HG02763 (cell line): ENCODE measurements at regions not wholly inside any gene's neighbourhood (a gene's known extent, or its start where the extent isn't known, plus 50 kb on each side); places are given as distances from the start of the nearest gene placed in this dataset.

Source experiments
- ATAC-seq: cut with Tn5 transposase; IDR thresholded peaks from one replicate; pipeline ENCODE4 v1.9.1; 2021; ENCODE audit warnings: mild to moderate bottlenecking, moderate library complexity; ENCODE audit not compliant: unreplicated experiment

- no peak for ATAC-seq
Observed at GRCh38 chr10:28853195-28853594, 175.9 kb downstream of the BAMBI start.

DNA sequence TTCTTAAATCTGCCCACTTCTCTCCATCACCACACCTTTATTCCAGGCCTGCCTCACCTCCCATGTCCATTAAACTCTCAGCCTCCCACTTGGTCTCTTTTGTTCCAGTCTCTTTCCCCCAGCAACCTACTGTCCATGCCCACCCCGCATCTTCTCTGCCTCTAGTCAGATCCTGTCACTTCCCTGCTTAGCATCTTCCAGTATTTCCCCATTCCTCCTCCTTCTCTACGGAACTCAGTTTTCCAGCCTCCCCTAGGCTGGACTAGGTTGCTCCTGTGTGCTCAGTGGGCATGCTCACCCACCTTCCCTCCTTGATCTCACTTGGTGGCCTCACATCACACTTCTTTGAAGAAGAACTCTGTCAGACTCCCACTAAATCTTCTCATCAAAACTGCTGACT, 179.8 kb downstream of the BAMBI start:
- ATAC-seq: no peak

DNA sequence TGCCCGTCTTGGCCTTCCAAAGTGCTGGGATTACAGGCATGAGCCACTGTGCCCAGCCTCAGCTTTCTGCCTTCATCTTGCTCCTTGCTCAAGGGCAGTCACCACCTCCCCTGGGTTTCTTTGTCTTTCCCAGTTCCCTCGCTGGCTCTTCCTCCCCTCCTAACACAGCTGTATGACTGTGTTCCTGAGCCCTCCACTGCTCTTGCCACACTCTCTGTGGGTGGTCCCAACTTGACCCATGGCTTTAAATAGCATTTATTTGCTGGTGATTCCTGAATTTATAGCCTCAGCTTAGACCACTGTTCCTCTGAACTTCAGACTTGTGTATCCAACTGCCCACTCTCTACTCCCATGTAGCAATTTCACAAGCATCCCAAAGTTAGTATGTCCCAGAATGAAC, 181.3 kb downstream of the BAMBI start:
- no peak for ATAC-seq

DNA sequence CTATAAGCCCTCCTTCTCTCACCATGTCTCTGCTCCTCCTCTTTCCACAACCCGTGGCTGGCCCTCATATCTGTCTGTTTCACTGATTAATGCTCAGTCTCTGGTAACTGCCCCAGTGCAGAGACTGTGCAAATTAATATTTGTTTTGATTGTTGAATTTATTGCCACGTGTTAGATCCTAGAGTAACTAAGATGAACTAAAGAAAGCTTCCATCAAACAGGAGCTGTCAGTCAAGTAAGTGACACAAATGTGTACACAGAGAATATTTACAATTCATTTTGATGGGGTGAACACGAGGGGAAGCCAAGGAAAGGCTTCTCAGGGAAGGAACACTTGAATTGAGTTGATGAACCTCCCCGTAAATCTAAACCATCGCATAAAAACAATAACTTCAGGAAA, 182.5 kb downstream of the BAMBI start:
- no peak for ATAC-seq

GRCh38 chr10:28862219-28862618, 184.9 kb downstream of the BAMBI start:
- ATAC-seq: no peak

DNA sequence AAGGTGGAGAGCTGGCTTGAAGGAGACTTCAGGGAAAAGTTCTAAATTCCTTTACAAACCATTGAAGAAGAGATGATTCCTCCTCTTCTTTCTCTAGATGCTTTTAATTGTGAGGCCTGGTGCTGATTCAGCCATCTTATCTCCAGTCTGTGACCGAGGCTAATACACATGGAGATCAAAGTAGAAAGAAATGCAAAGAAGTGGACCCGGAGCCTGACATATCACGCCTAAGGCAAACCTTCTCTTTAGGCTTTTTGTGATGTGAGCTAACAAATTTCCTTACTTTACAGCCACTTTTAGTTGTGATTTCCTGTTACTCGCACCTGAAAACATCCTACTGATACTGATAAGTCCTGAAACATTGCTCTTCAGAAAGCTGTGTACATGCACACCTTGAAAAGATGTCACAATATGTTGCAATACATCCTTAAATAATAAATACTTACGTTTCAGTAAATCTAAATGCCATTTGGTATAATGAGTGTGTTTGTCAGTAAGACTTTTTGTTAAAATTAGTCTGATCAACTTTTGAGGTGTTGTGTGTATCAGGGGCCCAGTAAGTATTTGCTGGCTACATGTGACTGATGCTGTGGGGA, 192.4 kb downstream of the BAMBI start:
- no peak for ATAC-seq

DNA sequence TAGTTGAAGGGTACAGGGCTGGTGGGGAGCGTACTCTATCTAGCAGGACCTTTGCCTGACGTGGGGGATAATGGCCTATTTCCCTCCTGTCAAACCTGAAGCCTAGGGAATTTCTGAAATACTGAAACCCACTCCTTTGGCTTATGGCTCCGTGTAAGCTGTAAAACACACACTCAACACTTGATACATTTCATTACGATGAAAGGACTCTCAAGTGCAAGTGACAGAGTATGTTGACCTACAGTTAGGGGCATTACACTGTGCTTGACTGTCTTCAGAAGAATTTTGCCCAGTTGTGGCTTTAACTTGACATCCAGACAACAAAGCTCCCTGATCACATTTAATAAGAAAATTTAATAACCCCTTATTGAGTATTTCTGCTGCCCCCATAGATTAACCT, 194.3 kb downstream of the BAMBI start:
- no peak for ATAC-seq

GRCh38 chr10:28872587-28873165, 195.4 kb downstream of the BAMBI start:
- ATAC-seq: no peak

DNA sequence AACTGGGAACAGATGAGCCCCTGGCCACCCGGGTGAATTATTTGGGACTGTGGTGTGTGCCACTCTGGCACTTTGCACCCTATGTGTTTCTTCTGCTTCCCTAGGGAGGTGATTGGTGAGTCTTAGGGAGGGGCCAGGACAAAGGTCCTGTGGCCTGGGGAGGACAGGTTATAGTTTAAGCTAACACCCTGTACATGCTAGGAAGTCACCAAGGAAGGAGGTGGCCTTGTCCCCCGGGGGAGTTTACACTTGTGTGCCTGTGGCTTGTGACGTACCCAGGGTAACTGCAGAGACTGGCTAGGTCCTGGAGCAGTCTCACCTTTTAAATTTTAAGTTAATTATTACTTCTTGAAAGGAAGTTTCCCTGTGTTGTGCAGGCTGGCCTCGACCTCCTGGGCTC, 196.2 kb downstream of the BAMBI start:
- ATAC-seq: no peak

- no peak for ATAC-seq
Observed at GRCh38 chr10:28874210-28874609, 196.9 kb downstream of the BAMBI start.

- no peak for ATAC-seq
Observed at GRCh38 chr10:28875549-28876081, 198.3 kb downstream of the BAMBI start.

GRCh38 chr10:28878236-28878970, 201.1 kb downstream of the BAMBI start:
- no peak for ATAC-seq

DNA sequence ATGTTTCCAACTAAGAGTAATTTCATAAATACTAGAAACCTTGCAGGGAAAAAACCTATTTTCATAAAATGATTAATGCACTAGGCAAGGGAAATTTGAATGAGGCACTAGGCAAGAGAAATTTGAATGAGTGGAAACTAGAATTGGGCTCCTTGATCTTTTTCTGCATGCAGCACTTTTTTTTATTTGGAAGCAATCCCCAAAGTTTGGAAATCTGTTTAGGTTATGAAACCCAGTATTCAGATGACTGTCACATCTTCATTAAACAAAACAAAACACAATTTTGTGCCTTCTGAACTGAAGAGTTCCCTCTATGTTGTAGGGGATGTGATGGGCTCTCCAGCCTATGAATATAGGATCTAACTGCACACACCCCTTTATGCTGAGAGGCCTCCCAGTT, 201.9 kb downstream of the BAMBI start:
- no peak for ATAC-seq

GRCh38 chr10:28879875-28880682, 202.8 kb downstream of the BAMBI start:
- ATAC-seq: no peak

DNA sequence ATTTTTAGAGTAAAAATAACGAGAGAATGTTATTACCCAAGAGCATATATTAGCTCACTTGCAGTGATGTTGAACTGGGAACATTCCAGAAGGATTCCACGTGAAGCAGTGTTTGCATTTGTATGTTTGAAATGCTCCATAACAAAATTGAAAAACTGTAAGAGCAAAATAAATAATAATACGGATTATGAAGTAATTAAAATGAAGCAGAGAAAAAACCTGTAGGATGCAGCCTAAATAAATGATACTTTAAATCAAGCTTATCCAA, 203.3 kb downstream of the BAMBI start:
- no peak for ATAC-seq

- no peak for ATAC-seq
Observed at GRCh38 chr10:28881171-28881882, 204.0 kb downstream of the BAMBI start.

DNA sequence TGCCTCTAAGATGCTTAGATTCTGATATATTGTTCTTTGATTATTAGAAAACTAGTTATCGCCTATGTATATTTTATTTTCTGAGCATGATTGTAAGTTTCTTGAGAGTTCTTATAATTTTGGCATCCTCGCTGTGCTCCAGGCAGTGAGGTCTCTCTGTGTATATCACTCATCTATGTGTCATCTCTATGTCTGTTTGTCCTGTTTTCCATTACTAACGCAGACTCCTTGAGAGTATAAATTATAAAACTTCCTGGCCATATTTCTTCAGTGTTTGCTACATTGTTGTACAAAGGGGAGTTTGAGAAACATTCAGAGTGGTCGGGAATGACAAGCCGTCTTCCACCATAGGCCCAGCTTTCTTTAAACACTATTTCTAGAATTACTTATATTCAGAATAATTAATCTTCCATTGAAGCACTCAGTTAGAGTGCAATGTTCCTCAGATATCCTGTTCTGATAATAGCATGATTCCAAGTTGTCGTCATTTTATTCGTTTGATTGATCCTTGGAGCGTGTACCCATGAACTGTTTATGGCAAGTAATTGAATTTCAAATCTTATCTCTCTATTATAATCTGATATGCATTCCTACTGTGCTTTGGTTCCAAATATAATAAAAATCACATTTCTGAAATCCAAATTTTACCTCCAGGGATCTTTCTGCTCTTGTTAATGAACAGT, 206.6 kb downstream of the BAMBI start:
- no peak for ATAC-seq

DNA sequence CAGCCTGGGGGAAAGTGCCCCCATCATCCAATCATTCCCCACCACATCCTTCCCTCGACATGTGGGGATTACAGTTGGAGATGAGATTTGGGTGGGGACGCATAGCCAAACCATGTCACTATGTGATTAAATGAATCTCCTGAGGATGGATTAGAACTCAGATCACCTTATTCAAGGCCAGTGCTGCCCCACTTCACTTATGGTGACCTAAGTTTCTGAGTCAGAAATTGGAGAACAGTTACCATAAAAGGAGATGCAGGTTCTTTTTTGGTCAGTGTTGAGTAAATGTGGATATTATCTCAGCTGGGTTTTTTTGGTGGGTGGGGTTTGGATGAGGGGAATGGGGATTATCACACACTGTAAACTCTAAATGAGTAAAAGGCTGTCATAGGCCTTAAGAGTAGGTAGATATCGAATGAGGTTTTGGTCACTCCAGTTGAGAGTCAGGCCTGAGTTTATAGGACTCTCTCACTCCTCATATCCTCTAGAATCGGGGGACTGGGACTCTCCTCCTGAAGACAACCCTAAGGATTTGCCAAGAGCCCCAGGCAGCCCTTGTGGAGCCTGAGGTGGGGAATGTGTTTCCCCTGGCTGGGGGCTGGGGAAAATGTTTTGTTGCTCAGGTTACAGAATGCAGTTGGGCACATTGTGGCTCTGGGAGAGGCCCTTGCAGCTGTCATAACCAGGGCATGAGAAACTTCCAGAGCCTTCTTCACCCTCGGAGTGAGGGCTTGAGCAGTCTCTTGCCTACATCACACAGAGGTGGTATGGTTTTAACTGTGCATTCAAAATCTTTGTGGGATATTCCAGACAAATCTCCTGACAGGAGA, 213.0 kb downstream of the BAMBI start:
- ATAC-seq: no peak

DNA sequence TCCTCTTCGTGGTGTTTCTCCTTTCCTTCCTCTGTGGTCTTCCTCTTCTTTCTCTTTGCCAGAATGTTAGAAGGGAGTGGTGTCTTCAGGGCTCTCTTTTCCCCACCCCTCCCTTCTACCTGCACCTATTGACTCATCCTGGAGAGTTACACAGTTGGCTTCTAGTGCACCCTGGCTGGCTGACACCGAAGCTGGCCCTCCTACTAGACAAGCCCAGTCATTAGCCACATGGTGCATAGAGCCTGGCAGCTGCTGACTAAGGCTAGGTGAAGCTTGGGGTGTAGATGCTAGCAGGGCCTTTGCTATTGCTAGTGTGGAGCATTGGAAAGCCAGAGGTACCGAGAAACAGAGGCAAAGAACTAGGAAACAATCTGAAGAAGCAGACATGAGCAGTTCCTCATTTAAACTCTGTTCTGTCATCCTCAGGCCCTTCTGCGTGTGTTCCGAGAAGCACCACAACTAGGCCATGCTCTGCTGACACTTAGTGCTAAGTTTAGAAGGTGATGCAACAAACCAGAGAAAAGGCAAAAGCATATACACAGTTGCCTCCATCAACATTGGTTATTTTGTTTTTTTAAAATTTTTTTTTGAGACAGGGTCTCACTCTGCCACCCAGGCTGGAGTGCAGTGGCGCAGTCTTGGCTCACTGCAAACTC, 213.9 kb downstream of the BAMBI start:
- ATAC-seq: no peak
